Progenitor cell of endocrine pancreas (in vitro differentiated cells): ENCODE measurements at regions not wholly inside any gene's neighbourhood (a gene's known extent, or its start where the extent isn't known, plus 50 kb on each side); places are given as distances from the start of the nearest gene placed in this dataset.

ENCODE experiments used
- DNase-seq: peaks from one replicate; pipeline ENCODE4 v3.0.0; 2021; ENCODE audit warnings: low spot score; ENCODE audit not compliant: unreplicated experiment
- H3K27ac Mint-ChIP-seq: 2 replicates; pipeline ENCODE4 v1.8.0; 2021; ENCODE audit warnings: mild to moderate bottlenecking, moderate library complexity, mixed read lengths
- H3K27me3 Mint-ChIP-seq: 2 replicates; pipeline ENCODE4 v1.8.0; 2021; ENCODE audit warnings: mixed read lengths
- H3K36me3 Mint-ChIP-seq: 2 replicates; pipeline ENCODE4 v1.8.0; 2022; ENCODE audit warnings: mixed read lengths; ENCODE audit not compliant: insufficient read depth
- H3K4me1 Mint-ChIP-seq: 2 replicates; pipeline ENCODE4 v1.8.0; 2021; ENCODE audit warnings: low read depth, mixed read lengths
- H3K4me3 Mint-ChIP-seq: 2 replicates; pipeline ENCODE4 v1.8.0; 2021; ENCODE audit warnings: low read depth, mild to moderate bottlenecking, moderate library complexity, mixed read lengths
- H3K9me3 Mint-ChIP-seq: 2 replicates; pipeline ENCODE4 v1.8.0; 2021; ENCODE audit warnings: low read depth, mixed read lengths
- TF ChIP-seq, protein P1 (sequence below): fragments of 200-600 bp; sonication (generic); IDR thresholded peaks from one replicate; pipeline ENCODE4 v1.5.0; 2021; ENCODE audit warnings: antibody characterized with exemption, mild to moderate bottlenecking; ENCODE audit not compliant: unreplicated experiment

- Mint-ChIP-seq H3K9me3 (no peaks in the 10 kb centered on the region), H3K4me3 (no peak overlapping the region), H3K27ac (no peak overlapping the region), H3K4me1 (peaks cover 5% of the 10 kb centered on the region), H3K27me3 (peaks cover 51% of the 10 kb centered on the region), H3K36me3 (no peaks in the 10 kb centered on the region)
- TF ChIP-seq, protein P1, sequence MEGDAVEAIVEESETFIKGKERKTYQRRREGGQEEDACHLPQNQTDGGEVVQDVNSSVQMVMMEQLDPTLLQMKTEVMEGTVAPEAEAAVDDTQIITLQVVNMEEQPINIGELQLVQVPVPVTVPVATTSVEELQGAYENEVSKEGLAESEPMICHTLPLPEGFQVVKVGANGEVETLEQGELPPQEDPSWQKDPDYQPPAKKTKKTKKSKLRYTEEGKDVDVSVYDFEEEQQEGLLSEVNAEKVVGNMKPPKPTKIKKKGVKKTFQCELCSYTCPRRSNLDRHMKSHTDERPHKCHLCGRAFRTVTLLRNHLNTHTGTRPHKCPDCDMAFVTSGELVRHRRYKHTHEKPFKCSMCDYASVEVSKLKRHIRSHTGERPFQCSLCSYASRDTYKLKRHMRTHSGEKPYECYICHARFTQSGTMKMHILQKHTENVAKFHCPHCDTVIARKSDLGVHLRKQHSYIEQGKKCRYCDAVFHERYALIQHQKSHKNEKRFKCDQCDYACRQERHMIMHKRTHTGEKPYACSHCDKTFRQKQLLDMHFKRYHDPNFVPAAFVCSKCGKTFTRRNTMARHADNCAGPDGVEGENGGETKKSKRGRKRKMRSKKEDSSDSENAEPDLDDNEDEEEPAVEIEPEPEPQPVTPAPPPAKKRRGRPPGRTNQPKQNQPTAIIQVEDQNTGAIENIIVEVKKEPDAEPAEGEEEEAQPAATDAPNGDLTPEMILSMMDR = no peak
- no peak for DNase-seq
Measured at GRCh38 chr17:79223953-79224352, 149.3 kb downstream of the ENGASE start.

DNA sequence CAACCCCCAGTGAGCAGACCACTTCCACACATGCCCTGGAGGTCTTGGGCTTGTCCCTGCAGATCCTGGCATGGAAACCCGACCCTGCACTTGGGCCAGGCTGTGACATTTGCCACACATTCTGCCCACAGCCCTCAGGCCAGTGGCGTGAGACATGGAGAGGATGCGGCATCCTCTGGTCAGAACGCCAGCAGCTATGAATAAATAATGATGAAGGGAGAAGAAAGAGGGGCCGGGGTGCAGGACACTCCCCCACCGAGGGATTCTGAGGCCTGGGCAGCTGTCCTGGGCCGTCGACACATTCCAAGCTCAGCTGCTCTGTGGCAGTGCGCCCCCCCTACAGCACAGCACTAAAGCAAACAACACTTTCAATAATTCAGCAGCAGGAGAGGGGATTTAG, 148.8 kb downstream of the ENGASE start:
- no peaks in the 10 kb centered on the region for H3K36me3 Mint-ChIP-seq
- H3K27me3 Mint-ChIP-seq = peaks cover 51% of the 10 kb centered on the region
- H3K4me1 Mint-ChIP-seq = peaks cover 5% of the 10 kb centered on the region
- no peak overlapping the region for H3K4me3 Mint-ChIP-seq
- DNase-seq = no peak
- TF ChIP-seq, protein P1 = no peak
- H3K27ac Mint-ChIP-seq = no peak overlapping the region
- H3K9me3 Mint-ChIP-seq = no peaks in the 10 kb centered on the region

GRCh38 chr17:79221597-79221996, 147.0 kb downstream of the ENGASE start:
- no peak overlapping the region for H3K27ac Mint-ChIP-seq
- DNase-seq = no peak
- TF ChIP-seq, protein P1 = no peak
- H3K36me3 Mint-ChIP-seq = no peaks in the 10 kb centered on the region
- H3K4me3 Mint-ChIP-seq = no peak overlapping the region
- no peaks in the 10 kb centered on the region for H3K9me3 Mint-ChIP-seq
- peaks cover 59% of the 10 kb centered on the region for H3K27me3 Mint-ChIP-seq
- peaks cover 5% of the 10 kb centered on the region for H3K4me1 Mint-ChIP-seq

DNA sequence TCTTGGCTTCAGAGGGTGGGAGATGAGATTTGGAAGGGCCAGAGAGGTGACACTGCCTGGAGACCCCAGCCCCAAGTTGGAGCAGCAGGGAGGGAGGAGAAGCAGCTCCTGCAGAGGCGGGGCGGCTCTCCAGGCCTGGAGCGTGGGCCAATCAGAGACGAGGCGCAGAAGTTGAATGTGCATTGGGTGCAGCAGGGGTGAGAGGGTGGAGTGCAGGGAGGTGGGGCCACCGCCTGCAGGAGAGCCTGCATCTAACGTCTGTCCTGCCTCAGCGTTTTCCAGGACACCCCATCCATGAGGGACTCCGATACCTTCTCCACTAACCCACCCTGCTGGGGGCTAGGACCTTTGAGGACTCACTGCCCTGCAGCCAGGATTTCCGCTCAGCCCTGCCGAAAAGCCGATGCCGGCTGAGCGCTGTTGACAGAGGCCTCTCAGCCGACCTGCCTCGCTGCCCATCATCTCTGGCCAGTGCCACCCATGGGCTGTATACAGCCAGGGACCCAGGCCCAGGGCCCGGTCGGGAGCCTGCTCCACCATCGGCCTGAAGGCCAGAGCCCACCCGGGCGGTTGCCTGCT, 146.2 kb downstream of the ENGASE start:
- DNase-seq = no peak
- Mint-ChIP-seq H3K36me3 (no peaks in the 10 kb centered on the region), H3K27me3 (peaks cover 58% of the 10 kb centered on the region), H3K4me3 (peak overlapping the region; percentile 61), H3K9me3 (no peaks in the 10 kb centered on the region), H3K27ac (no peak overlapping the region), H3K4me1 (peaks cover 5% of the 10 kb centered on the region)
- TF ChIP-seq, protein P1 = no peak

- Mint-ChIP-seq H3K4me1 (peaks cover 5% of the 10 kb centered on the region), H3K4me3 (peak overlapping the region; percentile 61), H3K9me3 (no peaks in the 10 kb centered on the region), H3K27me3 (peaks cover 62% of the 10 kb centered on the region), H3K27ac (no peak overlapping the region), H3K36me3 (no peaks in the 10 kb centered on the region)
- TF ChIP-seq, protein P1 = no peak
- no peak for DNase-seq
Measured at GRCh38 chr17:79220201-79220712, 145.6 kb downstream of the ENGASE start.
